ENCODE measurements at regions not wholly inside any gene's neighbourhood (a gene's known extent, or its start where the extent isn't known, plus 50 kb on each side); places are given as distances from the start of the nearest gene placed in this dataset.

GRCh38 chr2:52292801-52293200 is 1260.9 kb upstream of the NRXN1 start:
- Histone ChIP-seq H3K4me2 (no peak overlapping the region), H3K9me2 (replicated peaks; ENCODE audit: insufficient read depth) (no peaks in the 10 kb centered on the region), H3K79me2 (no peaks in the 10 kb centered on the region), H2AFZ (no peak overlapping the region), H4K20me1 (ENCODE audit: insufficient read depth, poor library complexity, severe bottlenecking) (no peaks in the 10 kb centered on the region), H3K4me1 (ENCODE audit: insufficient read depth) (no peaks in the 10 kb centered on the region), H3K27ac (no peak overlapping the region), H3K4me3 (no peak overlapping the region), H3K27me3 (no peaks in the 10 kb centered on the region), H3K36me3 (replicated peaks; ENCODE audit: insufficient read depth, low read depth) (no peaks in the 10 kb centered on the region), H3K9me3 (ENCODE audit: low read depth) (no peaks in the 10 kb centered on the region)
- no peak for TF ChIP-seq CTCF (IDR thresholded peaks at IDR 0.05; ENCODE audit: poor library complexity)
- WGBS (ENCODE audit: low lambda C conversion rate, missing lambda C conversion rate): 66% methylated on average over 1 of the region's 1 CpG
- no peak for DNase-seq (ENCODE audit: low spot score)

- Histone ChIP-seq H3K9me3 (ENCODE audit: low read depth) (no peaks in the 10 kb centered on the region), H3K79me2 (no peaks in the 10 kb centered on the region), H3K9me2 (replicated peaks; ENCODE audit: insufficient read depth) (no peaks in the 10 kb centered on the region), H3K4me2 (no peak overlapping the region), H3K27me3 (no peaks in the 10 kb centered on the region), H2AFZ (no peak overlapping the region), H3K4me1 (ENCODE audit: insufficient read depth) (no peaks in the 10 kb centered on the region), H3K36me3 (replicated peaks; ENCODE audit: insufficient read depth, low read depth) (no peaks in the 10 kb centered on the region), H3K4me3 (no peak overlapping the region), H4K20me1 (ENCODE audit: insufficient read depth, poor library complexity, severe bottlenecking) (no peaks in the 10 kb centered on the region), H3K27ac (no peak overlapping the region)
- no peak for TF ChIP-seq CTCF (IDR thresholded peaks at IDR 0.05; ENCODE audit: poor library complexity)
- no peak for TF ChIP-seq EZH2 (IDR thresholded peaks at IDR 0.05; ENCODE audit: borderline replicate concordance)
- no peak for TF ChIP-seq EZH2phosphoT487 (IDR thresholded peaks at IDR 0.05; ENCODE audit: low read depth, severe bottlenecking, unreplicated experiment)
- no peak for DNase-seq (ENCODE audit: low spot score)
Observed at GRCh38 chr2:52289741-52290140, 1257.8 kb upstream of the NRXN1 start.

- no peak overlapping the region for H3K4me3 ChIP-seq
- H3K79me2 ChIP-seq: no peaks in the 10 kb centered on the region
- no peak for DNase-seq (ENCODE audit: low spot score)
- no peak overlapping the region for H3K27ac ChIP-seq
- no peaks in the 10 kb centered on the region for H3K36me3 ChIP-seq (replicated peaks; ENCODE audit: insufficient read depth, low read depth)
- no peak overlapping the region for H2AFZ ChIP-seq
- TF ChIP-seq CTCF (IDR thresholded peaks at IDR 0.05; ENCODE audit: poor library complexity) (no peak), EZH2phosphoT487 (IDR thresholded peaks at IDR 0.05; ENCODE audit: low read depth, severe bottlenecking, unreplicated experiment) (no peak), EZH2 (IDR thresholded peaks at IDR 0.05; ENCODE audit: borderline replicate concordance) (no peak)
- no peaks in the 10 kb centered on the region for H3K9me3 ChIP-seq (ENCODE audit: low read depth)
- no peaks in the 10 kb centered on the region for H3K9me2 ChIP-seq (replicated peaks; ENCODE audit: insufficient read depth)
- no peak overlapping the region for H3K4me2 ChIP-seq
- no peaks in the 10 kb centered on the region for H3K4me1 ChIP-seq (ENCODE audit: insufficient read depth)
- no peaks in the 10 kb centered on the region for H3K27me3 ChIP-seq
- no peaks in the 10 kb centered on the region for H4K20me1 ChIP-seq (ENCODE audit: insufficient read depth, poor library complexity, severe bottlenecking)
Observed at GRCh38 chr2:52288596-52288995, 1256.7 kb upstream of the NRXN1 start.

GRCh38 chr2:52269696-52270485 is 1238.0 kb upstream of the NRXN1 start:
- Histone ChIP-seq H4K20me1 (ENCODE audit: insufficient read depth, poor library complexity, severe bottlenecking) (no peaks in the 10 kb centered on the region), H2AFZ (no peak overlapping the region), H3K4me2 (no peak overlapping the region), H3K4me3 (no peak overlapping the region), H3K4me1 (ENCODE audit: insufficient read depth) (no peaks in the 10 kb centered on the region), H3K27ac (no peak overlapping the region), H3K27me3 (no peaks in the 10 kb centered on the region), H3K79me2 (no peaks in the 10 kb centered on the region), H3K9me2 (replicated peaks; ENCODE audit: insufficient read depth) (no peaks in the 10 kb centered on the region), H3K9me3 (ENCODE audit: low read depth) (peaks cover 7% of the 10 kb centered on the region), H3K36me3 (replicated peaks; ENCODE audit: insufficient read depth, low read depth) (no peaks in the 10 kb centered on the region)
- DNase-seq (ENCODE audit: low spot score): no peak
- TF ChIP-seq EZH2phosphoT487 (IDR thresholded peaks at IDR 0.05; ENCODE audit: low read depth, severe bottlenecking, unreplicated experiment) (no peak), CTCF (IDR thresholded peaks at IDR 0.05; ENCODE audit: poor library complexity) (no peak), EZH2 (IDR thresholded peaks at IDR 0.05; ENCODE audit: borderline replicate concordance) (no peak)
- WGBS (ENCODE audit: low lambda C conversion rate, missing lambda C conversion rate): 88% methylated on average over 3 of the region's 3 CpGs
